Loucy (cell line): ENCODE measurements at regions not wholly inside any gene's neighbourhood (a gene's known extent, or its start where the extent isn't known, plus 50 kb on each side); places are given as distances from the start of the nearest gene placed in this dataset.

Experiments used
- H2AFZ ChIP-seq: fragments of 200-600 bp; sonication (generic); 2 replicates; pipeline ENCODE4 v1.6.0; 2016; ENCODE audit warnings: antibody characterized with exemption, mild to moderate bottlenecking, low read length, moderate library complexity
- H3F3A ChIP-seq: fragments of 200-600 bp; 2 replicates; pipeline ENCODE4 v1.6.0; 2016; ENCODE audit warnings: antibody characterized with exemption, low read depth, mild to moderate bottlenecking
- H3K27me3 ChIP-seq: fragments of 200-600 bp; sonication (generic); 2 replicates; pipeline ENCODE4 v1.6.1; 2014; ENCODE audit warnings: low read length, mild to moderate bottlenecking; ENCODE audit not compliant: insufficient read depth, poor library complexity, severe bottlenecking
- H3K36me3 ChIP-seq: fragments of 200-600 bp; sonication (generic); 2 replicates; pipeline ENCODE4 v1.6.1; 2016; ENCODE audit warnings: low read length; ENCODE audit not compliant: insufficient read depth
- H3K4me1 ChIP-seq: fragments of 200-600 bp; sonication (generic); 2 replicates; pipeline ENCODE4 v1.5.1; 2014; ENCODE audit warnings: low read length, mild to moderate bottlenecking; ENCODE audit not compliant: insufficient read depth, poor library complexity, severe bottlenecking
- H3K4me2 ChIP-seq: fragments of 200-600 bp; sonication (generic); 2 replicates; pipeline ENCODE4 v1.6.0; 2014; ENCODE audit warnings: antibody characterized with exemption, low read length, low read depth, mild to moderate bottlenecking; ENCODE audit not compliant: poor library complexity, severe bottlenecking
- H3K4me3 ChIP-seq: fragments of 200-600 bp; sonication (generic); 2 replicates; pipeline ENCODE4 v1.5.1; 2014; ENCODE audit warnings: low read length, mild to moderate bottlenecking, mixed read lengths; ENCODE audit not compliant: poor library complexity, severe bottlenecking
- H3K79me2 ChIP-seq: fragments of 200-600 bp; sonication (generic); 2 replicates; pipeline ENCODE4 v1.6.1; 2014; ENCODE audit warnings: low read length; ENCODE audit not compliant: insufficient read depth
- H3K9ac ChIP-seq: fragments of 200-600 bp; sonication (generic); 2 replicates; pipeline ENCODE4 v1.6.0; 2014; ENCODE audit warnings: mild to moderate bottlenecking, low read depth, low read length, moderate library complexity; ENCODE audit not compliant: poor library complexity, severe bottlenecking
- H3K9me2 ChIP-seq: fragments of 200-600 bp; sonication (generic); replicated peaks from 2 replicates; pipeline ENCODE4 v1.6.1; 2016; ENCODE audit warnings: low read depth, low read length, mixed read lengths
- H3K9me3 ChIP-seq: fragments of 200-600 bp; sonication (generic); 2 replicates; pipeline ENCODE4 v1.6.1; 2014; ENCODE audit warnings: mild to moderate bottlenecking, antibody characterized with exemption, low read length, low read depth; ENCODE audit not compliant: insufficient read depth
- H4K20me1 ChIP-seq: fragments of 200-600 bp; sonication (generic); 2 replicates; pipeline ENCODE4 v1.6.0; 2014; ENCODE audit warnings: antibody characterized with exemption, low read length, mild to moderate bottlenecking; ENCODE audit not compliant: insufficient read depth, poor library complexity, severe bottlenecking
- CTCF ChIP-seq: fragments of 200-600 bp; sonication (generic); conservative IDR thresholded peaks from 2 replicates; pipeline ENCODE4 v1.5.1; 2014; ENCODE audit warnings: mild to moderate bottlenecking, antibody characterized with exemption, low read length
- EZH2phosphoT487 ChIP-seq: fragments of 200-600 bp; IDR thresholded peaks from 2 replicates; pipeline ENCODE4 v1.6.1; 2018; ENCODE audit warnings: antibody characterized with exemption, mild to moderate bottlenecking, moderate library complexity, borderline replicate concordance

GRCh38 chr3:7821858-7822257, 679.8 kb upstream of the LMCD1 start:
- Histone ChIP-seq H3K27me3 (no peaks in the 10 kb centered on the region), H3K9ac (no peak overlapping the region), H3K4me2 (no peak overlapping the region), H3K4me1 (no peaks in the 10 kb centered on the region), H3F3A (no peaks in the 10 kb centered on the region), H3K9me3 (peaks cover 14% of the 10 kb centered on the region; the same call in 1 of the 2 replicates), H3K36me3 (no peaks in the 10 kb centered on the region), H4K20me1 (no peaks in the 10 kb centered on the region), H3K9me2 (no peaks in the 10 kb centered on the region), H3K4me3 (no peak overlapping the region), H2AFZ (no peak overlapping the region), H3K79me2 (no peaks in the 10 kb centered on the region)
- TF ChIP-seq EZH2phosphoT487 (no peak), CTCF (no peak)

DNA sequence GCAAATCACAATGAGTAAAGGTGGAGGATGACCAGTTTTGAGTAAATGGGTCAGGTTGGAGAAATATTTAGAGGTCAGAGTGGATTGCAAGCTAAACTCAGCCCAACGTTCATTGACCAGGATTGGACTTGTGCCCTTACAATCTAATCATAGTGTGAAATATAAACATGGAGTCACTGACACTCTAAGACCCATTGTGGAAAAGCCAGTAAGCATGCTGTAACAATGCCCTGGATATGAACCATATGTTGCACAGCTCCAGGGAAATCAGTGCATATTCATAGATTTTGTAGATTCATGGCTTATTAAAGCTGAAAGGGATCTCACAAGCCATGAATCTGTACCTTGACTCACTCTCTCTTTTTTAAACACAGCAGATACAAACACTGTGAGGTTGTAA, 660.2 kb upstream of the LMCD1 start:
- Histone ChIP-seq H3K9ac (no peak overlapping the region), H3K9me3 (no peaks in the 10 kb centered on the region), H3K79me2 (no peaks in the 10 kb centered on the region), H2AFZ (no peak overlapping the region), H3K4me3 (no peak overlapping the region), H3K4me1 (no peaks in the 10 kb centered on the region), H4K20me1 (no peaks in the 10 kb centered on the region), H3F3A (no peaks in the 10 kb centered on the region), H3K9me2 (no peaks in the 10 kb centered on the region), H3K27me3 (no peaks in the 10 kb centered on the region), H3K4me2 (no peak overlapping the region), H3K36me3 (no peaks in the 10 kb centered on the region)
- TF ChIP-seq CTCF (no peak), EZH2phosphoT487 (no peak)

GRCh38 chr3:7843441-7843840, 658.2 kb upstream of the LMCD1 start:
- Histone ChIP-seq H3F3A (no peaks in the 10 kb centered on the region), H3K9me3 (no peaks in the 10 kb centered on the region), H3K79me2 (no peaks in the 10 kb centered on the region), H3K9ac (no peak overlapping the region), H3K4me3 (no peak overlapping the region), H3K4me1 (no peaks in the 10 kb centered on the region), H3K27me3 (no peaks in the 10 kb centered on the region), H2AFZ (no peak overlapping the region), H4K20me1 (no peaks in the 10 kb centered on the region), H3K36me3 (no peaks in the 10 kb centered on the region), H3K4me2 (no peak overlapping the region), H3K9me2 (no peaks in the 10 kb centered on the region)
- TF ChIP-seq CTCF (no peak), EZH2phosphoT487 (no peak)
